Calu3 (cell line): ENCODE measurements at regions not wholly inside any gene's neighbourhood (a gene's known extent, or its start where the extent isn't known, plus 50 kb on each side); places are given as distances from the start of the nearest gene placed in this dataset.

ENCODE experiments used
- BruUV-seq: library from RNA; stranded (reverse); fragments of 400-500 nt; replicated peaks from 2 replicates; lab custom pipeline; 2021; lab: Mats Ljungman, UMichigan
- CTCF ChIA-PET: fragments of 300-600 bp; sonication (Branson Sonifier 250); formaldehyde crosslinking; loops from one replicate; lab custom pipeline; 2022; ENCODE audit warnings: antibody characterized with exemption; lab: Charles Lee
- DNase-seq: peaks from one replicate; pipeline ENCODE4 v3.0.0; 2022
- H3K27ac Mint-ChIP-seq: one replicate; pipeline ENCODE4 v1.8.0; 2022; ENCODE audit warnings: mixed read lengths; ENCODE audit not compliant: unreplicated experiment
- H3K27me3 Mint-ChIP-seq: one replicate; pipeline ENCODE4 v1.8.0; 2022; ENCODE audit warnings: mixed read lengths; ENCODE audit not compliant: unreplicated experiment
- H3K36me3 Mint-ChIP-seq: one replicate; pipeline ENCODE4 v1.8.0; 2022; ENCODE audit warnings: mild to moderate bottlenecking, moderate library complexity, mixed read lengths; ENCODE audit not compliant: insufficient read depth, unreplicated experiment
- H3K4me1 Mint-ChIP-seq: one replicate; pipeline ENCODE4 v1.8.0; 2022; ENCODE audit warnings: mild to moderate bottlenecking, low read depth, mixed read lengths; ENCODE audit not compliant: unreplicated experiment
- H3K4me3 Mint-ChIP-seq: one replicate; pipeline ENCODE4 v1.8.0; 2022; ENCODE audit warnings: mild to moderate bottlenecking, low read depth, moderate library complexity, mixed read lengths; ENCODE audit not compliant: unreplicated experiment
- H3K9me3 Mint-ChIP-seq: one replicate; pipeline ENCODE4 v1.8.0; 2022; ENCODE audit warnings: low read depth, mixed read lengths; ENCODE audit not compliant: unreplicated experiment
- intact Hi-C: fragments of 100-400 bp; cut with micrococcal nuclease; formaldehyde crosslinking; loops from one replicate; pipeline ENCODE4 v1.10.0; 2022; ENCODE audit not compliant: unreplicated experiment
- TF ChIP-seq, protein P1 (sequence below): fragments of 200-600 bp; IDR thresholded peaks from one replicate; pipeline ENCODE4 v1.8.0; 2022; ENCODE audit warnings: antibody characterized with exemption; ENCODE audit not compliant: unreplicated experiment

DNA sequence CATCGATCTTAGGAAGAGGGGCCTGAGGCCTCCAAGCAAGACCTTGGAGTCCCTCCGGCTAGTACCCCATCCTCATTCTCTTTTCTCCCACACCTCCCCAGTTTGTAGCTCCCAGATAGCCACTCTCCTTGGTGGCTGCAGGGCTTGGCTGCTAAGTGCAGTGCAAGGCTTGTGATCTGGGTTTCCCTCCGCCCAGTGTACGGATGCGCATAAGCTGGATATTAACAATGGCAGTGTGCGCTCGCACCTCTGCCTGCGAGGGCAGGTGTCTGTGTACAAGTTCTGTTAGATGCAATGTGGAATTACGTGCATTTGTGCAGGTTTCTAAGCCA lies 71.0 kb upstream of the TBCA start:
- Mint-ChIP-seq H3K27ac (no peak overlapping the region), H3K4me3 (no peak overlapping the region), H3K9me3 (no peaks in the 10 kb centered on the region), H3K36me3 (peaks cover 6% of the 10 kb centered on the region), H3K27me3 (peaks cover 6% of the 10 kb centered on the region), H3K4me1 (no peaks in the 10 kb centered on the region)
- intact Hi-C loops: no loop called here
- TF ChIP-seq, protein P1, sequence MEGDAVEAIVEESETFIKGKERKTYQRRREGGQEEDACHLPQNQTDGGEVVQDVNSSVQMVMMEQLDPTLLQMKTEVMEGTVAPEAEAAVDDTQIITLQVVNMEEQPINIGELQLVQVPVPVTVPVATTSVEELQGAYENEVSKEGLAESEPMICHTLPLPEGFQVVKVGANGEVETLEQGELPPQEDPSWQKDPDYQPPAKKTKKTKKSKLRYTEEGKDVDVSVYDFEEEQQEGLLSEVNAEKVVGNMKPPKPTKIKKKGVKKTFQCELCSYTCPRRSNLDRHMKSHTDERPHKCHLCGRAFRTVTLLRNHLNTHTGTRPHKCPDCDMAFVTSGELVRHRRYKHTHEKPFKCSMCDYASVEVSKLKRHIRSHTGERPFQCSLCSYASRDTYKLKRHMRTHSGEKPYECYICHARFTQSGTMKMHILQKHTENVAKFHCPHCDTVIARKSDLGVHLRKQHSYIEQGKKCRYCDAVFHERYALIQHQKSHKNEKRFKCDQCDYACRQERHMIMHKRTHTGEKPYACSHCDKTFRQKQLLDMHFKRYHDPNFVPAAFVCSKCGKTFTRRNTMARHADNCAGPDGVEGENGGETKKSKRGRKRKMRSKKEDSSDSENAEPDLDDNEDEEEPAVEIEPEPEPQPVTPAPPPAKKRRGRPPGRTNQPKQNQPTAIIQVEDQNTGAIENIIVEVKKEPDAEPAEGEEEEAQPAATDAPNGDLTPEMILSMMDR: no peak
- CTCF ChIA-PET: no interaction called here
- DNase-seq: no peak
- no TSS peak for BruUV-seq

DNA sequence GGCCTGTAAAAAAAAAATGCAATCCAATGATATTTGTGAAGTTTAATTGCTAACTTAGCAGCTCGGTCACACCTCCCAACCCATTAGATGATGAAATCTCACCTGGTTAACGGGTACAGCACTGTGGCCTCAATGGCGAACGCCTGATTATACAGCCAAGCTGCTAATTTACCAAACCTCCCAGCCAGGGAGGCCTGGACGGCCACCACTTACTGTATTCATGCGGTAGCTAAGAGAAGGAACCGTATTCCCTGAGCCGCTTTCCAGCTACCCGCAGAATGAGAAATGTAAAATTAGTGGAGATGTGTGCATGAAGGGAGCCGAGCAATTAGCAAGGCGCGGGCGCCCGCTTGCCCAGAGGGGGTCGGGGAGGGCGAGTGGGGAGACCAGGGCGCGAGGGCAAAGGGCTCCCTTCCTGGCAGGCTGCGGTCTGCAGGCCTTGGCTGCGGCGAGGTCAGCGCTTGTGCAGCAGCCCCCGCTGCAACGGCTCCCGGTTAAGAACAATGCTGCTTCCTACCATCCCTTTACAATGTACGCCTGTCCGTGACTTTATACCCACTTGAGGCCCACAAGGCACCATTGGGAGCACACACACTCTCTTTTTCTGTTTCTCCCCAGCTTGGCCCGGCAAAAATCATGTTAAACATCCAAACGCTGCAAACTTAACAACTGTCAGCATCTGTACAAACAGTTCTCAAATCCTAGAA lies 70.4 kb upstream of the TBCA start:
- intact Hi-C loops: no loop called here
- BruUV-seq: no TSS peak
- H3K4me3 Mint-ChIP-seq: no peak overlapping the region
- no peaks in the 10 kb centered on the region for H3K9me3 Mint-ChIP-seq
- no peak for DNase-seq
- H3K27me3 Mint-ChIP-seq: peaks cover 8% of the 10 kb centered on the region
- H3K4me1 Mint-ChIP-seq: no peaks in the 10 kb centered on the region
- no peak overlapping the region for H3K27ac Mint-ChIP-seq
- peaks cover 5% of the 10 kb centered on the region for H3K36me3 Mint-ChIP-seq
- CTCF ChIA-PET: no interaction called here
- TF ChIP-seq, protein P1: no peak

DNA sequence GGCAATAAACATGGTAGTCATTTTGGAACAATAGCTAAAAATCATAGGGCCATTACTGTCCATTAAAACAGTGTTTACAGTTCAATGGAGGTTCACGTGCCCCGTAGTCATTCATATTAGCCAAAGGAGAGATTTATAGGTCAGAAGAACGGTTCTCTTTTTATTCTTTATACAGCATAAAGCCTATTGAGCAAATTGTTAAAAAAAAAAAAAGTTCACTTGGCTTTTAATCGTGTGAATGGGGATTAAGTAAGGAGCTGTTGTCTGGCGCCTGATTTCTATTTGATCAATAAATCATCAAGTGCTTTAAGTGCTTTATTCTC lies 69.1 kb upstream of the TBCA start:
- no peaks in the 10 kb centered on the region for H3K4me1 Mint-ChIP-seq

GRCh38 chr5:77844623-77845323 lies 68.6 kb upstream of the TBCA start:
- no TSS peak for BruUV-seq
- Mint-ChIP-seq H3K4me3 (peak overlapping the region; percentile 36), H3K36me3 (no peaks in the 10 kb centered on the region), H3K9me3 (no peaks in the 10 kb centered on the region), H3K27me3 (peaks cover 8% of the 10 kb centered on the region), H3K27ac (no peak overlapping the region), H3K4me1 (no peaks in the 10 kb centered on the region)
- CTCF ChIA-PET: no interaction called here
- TF ChIP-seq, protein P1: no peak
- intact Hi-C loops: no loop called here
- DNase-seq: no peak

More for the DNA sequence above, 69.1 kb upstream of the TBCA start:
- CTCF ChIA-PET: no interaction called here
- H3K36me3 Mint-ChIP-seq: no peaks in the 10 kb centered on the region
- DNase-seq: no peak
- peaks cover 8% of the 10 kb centered on the region for H3K27me3 Mint-ChIP-seq
- intact Hi-C loops: no loop called here
- H3K9me3 Mint-ChIP-seq: no peaks in the 10 kb centered on the region
- BruUV-seq: no TSS peak
- TF ChIP-seq, protein P1: no peak
- no peak overlapping the region for H3K27ac Mint-ChIP-seq
- H3K4me3 Mint-ChIP-seq: no peak overlapping the region
